Endothelial cell of umbilical vein (primary cell): ENCODE measurements at regions not wholly inside any gene's neighbourhood (a gene's known extent, or its start where the extent isn't known, plus 50 kb on each side); places are given as distances from the start of the nearest gene placed in this dataset.

Experiments used
- BruUV-seq: library from RNA; stranded (reverse); fragments of 400-500 nt; replicated peaks from 2 replicates; lab custom pipeline; 2021; lab: Mats Ljungman, UMichigan
- CTCF ChIA-PET: fragments of 300-600, 350-600 bp; sonication (Branson Sonifier 250); formaldehyde crosslinking; loops from one replicate; lab custom pipeline; 2021; ENCODE audit warnings: antibody characterized with exemption, inconsistent platforms; lab: Charles Lee
- POLR2A ChIA-PET: fragments of 300-600, 350-600 bp; sonication (Branson Sonifier 250); formaldehyde crosslinking; loops from one replicate; lab custom pipeline; 2021; ENCODE audit warnings: antibody characterized with exemption, inconsistent platforms; lab: Charles Lee
- DNase-seq: peaks from one replicate; pipeline ENCODE4 v3.0.0-alpha.2; 2011; ENCODE audit warnings: low read depth, low spot score
- FAIRE-seq: peaks from 2 replicates; lab custom pipeline; 2011; peaks lifted over from hg19 to GRCh38; lab: Jason Lieb, UNC
- H2AFZ ChIP-seq: 2 replicates; pipeline ENCODE4 v1.6.0; 2012; ENCODE audit warnings: low read depth, low read length, control low read depth, inconsistent platforms
- H3K27ac ChIP-seq: 2 replicates; pipeline ENCODE4 v1.5.1; 2011; ENCODE audit warnings: low read depth, mild to moderate bottlenecking, control low read depth, low read length, moderate library complexity; ENCODE audit not compliant: insufficient read depth
- H3K27me3 ChIP-seq, 2 experiments: 2 replicates each; pipeline versions ENCODE4 v1.6.0 to v1.6.1; 2011; ENCODE audit warnings: low read length in 2 of 2, mixed read lengths in 1 of 2; ENCODE audit not compliant: control insufficient read depth in 2 of 2, insufficient read depth in 2 of 2
- H3K36me3 ChIP-seq, 2 experiments: 2 replicates in 1 of 2; 3 replicates in 1 of 2; pipeline ENCODE4 v1.5.1; 2011; ENCODE audit warnings: low read length in 2 of 2, mild to moderate bottlenecking in 1 of 2, moderate library complexity in 1 of 2; ENCODE audit not compliant: control insufficient read depth in 2 of 2, insufficient read depth in 2 of 2; ENCODE audit errors: extremely low read depth in 1 of 2
- H3K4me1 ChIP-seq: 3 replicates; pipeline ENCODE4 v1.5.1; 2011; ENCODE audit warnings: mild to moderate bottlenecking, low read length; ENCODE audit not compliant: control insufficient read depth, insufficient read depth; ENCODE audit errors: extremely low read depth
- H3K4me2 ChIP-seq: 2 replicates; pipeline ENCODE4 v1.6.1; 2011; ENCODE audit warnings: low read length, control low read depth, mixed read lengths; ENCODE audit not compliant: insufficient read depth
- H3K4me3 ChIP-seq, 3 experiments: fragments of 200-600 bp in 1 of 3; sonication (generic), shearing (Covaris generic) in 1 of 3; replicated peaks in 1 of 3; 2 replicates each; pipeline ENCODE4 v1.5.1; 2011 to 2016; ENCODE audit warnings: control low read depth in 3 of 3, low read length in 3 of 3, mild to moderate bottlenecking in 2 of 3, inconsistent platforms in 1 of 3, low read depth in 1 of 3, moderate library complexity in 1 of 3; ENCODE audit not compliant: insufficient read depth in 1 of 3
- H3K79me2 ChIP-seq: 2 replicates; pipeline ENCODE4 v1.6.0; 2012; ENCODE audit warnings: low read length, inconsistent platforms; ENCODE audit not compliant: control insufficient read depth, insufficient read depth
- H3K9ac ChIP-seq: replicated peaks from 2 replicates; pipeline ENCODE3; 2011; ENCODE audit warnings: low read length, control low read depth; ENCODE audit not compliant: insufficient read depth; ENCODE audit errors: extremely low read depth
- H3K9me1 ChIP-seq: replicated peaks from 3 replicates; pipeline ENCODE4 v1.6.0; 2011; ENCODE audit warnings: mild to moderate bottlenecking, low read length; ENCODE audit not compliant: control insufficient read depth, insufficient read depth; ENCODE audit errors: extremely low read depth
- H3K9me3 ChIP-seq: replicated peaks from 2 replicates; pipeline ENCODE4 v1.5.1; 2012; ENCODE audit warnings: low read length, inconsistent platforms; ENCODE audit not compliant: control insufficient read depth, insufficient read depth
- H4K20me1 ChIP-seq: replicated peaks from 2 replicates; pipeline ENCODE3; 2011; ENCODE audit warnings: mild to moderate bottlenecking, low read length; ENCODE audit not compliant: control insufficient read depth, insufficient read depth; ENCODE audit errors: extremely low read depth
- EZH2 ChIP-seq: IDR thresholded peaks from 2 replicates; pipeline ENCODE4 v1.6.1; 2012; ENCODE audit warnings: borderline replicate concordance, low read depth, mild to moderate bottlenecking, moderate library complexity, low read length, inconsistent platforms; ENCODE audit not compliant: severe bottlenecking
- FOS ChIP-seq: IDR thresholded peaks from 2 replicates; pipeline ENCODE4 v1.6.1; 2011; ENCODE audit warnings: mild to moderate bottlenecking, low read length, moderate library complexity, borderline replicate concordance; ENCODE audit not compliant: insufficient read depth
- GATA2 ChIP-seq: IDR thresholded peaks from 2 replicates; pipeline ENCODE4 v1.7.0; 2011; ENCODE audit warnings: low read depth, mild to moderate bottlenecking, moderate library complexity, mixed read lengths, low read length; ENCODE audit not compliant: insufficient read length, insufficient read depth
- JUN ChIP-seq: IDR thresholded peaks from 2 replicates; pipeline ENCODE4 v1.6.1; 2011; ENCODE audit warnings: borderline replicate concordance, low read depth; ENCODE audit not compliant: insufficient read length, insufficient read depth
- MYC ChIP-seq: IDR thresholded peaks from one replicate; pipeline ENCODE4 v1.6.1; 2011; ENCODE audit warnings: mild to moderate bottlenecking, low read depth, low read length
- POLR2A ChIP-seq: IDR thresholded peaks from 2 replicates; pipeline ENCODE4 v1.6.1; 2012; ENCODE audit warnings: low read depth, mild to moderate bottlenecking, control low read depth, low read length
- POLR2AphosphoS5 ChIP-seq: IDR thresholded peaks from 2 replicates; pipeline ENCODE4 v1.6.1; 2012; ENCODE audit warnings: low read depth, mild to moderate bottlenecking, control low read depth, low read length, moderate library complexity; ENCODE audit not compliant: insufficient read depth
- dilution Hi-C: fragments of 300-500 bp; cut with MboI; formaldehyde crosslinking; loops from one replicate; pipeline ENCODE4 v1.15.0; 2019; ENCODE audit warnings: low sequenced_read_pairs; ENCODE audit not compliant: extremely low pct_ligation_motif_present
- intact Hi-C: fragments of 100-400 bp; cut with micrococcal nuclease; formaldehyde crosslinking; loops from one replicate; pipeline ENCODE4 v1.10.0; 2022
- TF ChIP-seq, protein P1 (sequence below): IDR thresholded peaks from 2 replicates; pipeline ENCODE4 v1.6.1; 2011; ENCODE audit not compliant: insufficient read depth, insufficient read length
- TF ChIP-seq, protein P2 (sequence below), 2 donors: IDR thresholded peaks; 1 replicate in 1 of 2; 2 replicates in 1 of 2; pipeline ENCODE4 v1.5.1; 2011; ENCODE audit warnings: low read length in 2 of 2, mild to moderate bottlenecking in 2 of 2, moderate library complexity in 2 of 2, control low read depth in 1 of 2, inconsistent platforms in 1 of 2, low read depth in 1 of 2; ENCODE audit not compliant: insufficient read depth in 1 of 2; ENCODE audit errors: extremely low read depth in 1 of 2

DNA sequence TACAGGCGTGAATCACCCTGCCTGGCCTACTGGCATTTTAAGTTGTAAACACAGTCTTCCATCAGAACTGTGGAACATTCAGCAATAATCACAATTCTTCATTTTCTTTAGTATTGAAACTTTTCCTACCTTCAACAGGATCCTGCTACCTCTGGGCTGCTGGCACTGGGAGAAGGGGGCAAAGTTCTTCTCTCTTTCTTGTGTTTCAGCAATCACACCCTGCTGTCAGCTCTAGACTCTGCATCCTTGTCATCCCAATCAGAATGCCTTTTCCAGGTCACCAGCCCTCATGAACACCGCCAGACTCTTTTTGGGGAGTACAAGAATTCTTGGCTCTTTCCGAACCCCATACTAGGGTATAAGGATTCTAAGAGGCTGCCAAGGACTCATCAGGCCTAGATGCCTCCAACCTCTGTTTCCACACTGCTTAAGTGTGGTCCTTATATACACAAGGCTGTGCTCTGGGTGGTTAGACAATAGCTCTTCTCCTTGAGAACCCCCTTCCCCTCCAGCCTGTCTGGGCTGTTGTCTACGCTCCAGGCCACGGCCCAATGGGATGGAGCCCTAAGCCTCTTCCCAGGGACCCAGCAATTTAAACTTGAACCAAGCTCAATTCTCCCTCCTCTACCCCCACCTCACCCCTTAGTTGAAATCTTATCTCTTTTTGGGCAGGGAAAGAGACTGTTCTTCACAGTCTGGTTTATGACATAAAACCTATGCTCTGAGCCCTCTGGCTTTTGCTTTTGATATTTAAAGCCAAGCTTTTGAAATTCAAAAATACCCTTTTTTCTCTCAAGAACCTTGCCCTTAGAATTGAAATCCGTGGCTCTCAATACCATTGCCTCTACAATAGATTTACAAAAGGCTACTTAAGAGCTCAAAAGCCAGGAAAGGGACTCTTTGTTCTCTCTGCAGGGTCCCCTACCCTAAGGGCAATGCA, 327.4 kb downstream of the BUD13 start:
- ChIA-PET POLR2A (no interaction called here), CTCF (interaction anchor here (0.8 to 1.2 kb wide), 3 partner anchors 7 to 196 kb away, joined by 3 to 4 read pairs (median 3); no protein-coding TSS in a partner anchor)
- BruUV-seq = no TSS peak
- no peaks in the 10 kb centered on the region for H4K20me1 ChIP-seq
- no peaks in the 10 kb centered on the region for H3K9me3 ChIP-seq
- no peak overlapping the region for H3K9ac ChIP-seq
- no peaks in the 10 kb centered on the region for H3K9me1 ChIP-seq
- no peak overlapping the region for H3K4me2 ChIP-seq
- no peaks in the 10 kb centered on the region for H3K79me2 ChIP-seq
- peaks cover 2 to 3% of the 10 kb centered on the region in 2 experiments for H3K27me3 ChIP-seq
- FAIRE-seq = no peak
- no peak overlapping the region for H2AFZ ChIP-seq
- intact Hi-C loops (no loop called here), dilution Hi-C loops (no loop called here)
- TF ChIP-seq EZH2 = no peak
- TF ChIP-seq FOS = no peak
- TF ChIP-seq, protein P1, sequence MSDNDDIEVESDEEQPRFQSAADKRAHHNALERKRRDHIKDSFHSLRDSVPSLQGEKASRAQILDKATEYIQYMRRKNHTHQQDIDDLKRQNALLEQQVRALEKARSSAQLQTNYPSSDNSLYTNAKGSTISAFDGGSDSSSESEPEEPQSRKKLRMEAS = no peak
- TF ChIP-seq POLR2A = no peak
- TF ChIP-seq GATA2 = no peak
- TF ChIP-seq POLR2AphosphoS5 = no peak
- TF ChIP-seq MYC = no peak
- TF ChIP-seq, protein P2, sequence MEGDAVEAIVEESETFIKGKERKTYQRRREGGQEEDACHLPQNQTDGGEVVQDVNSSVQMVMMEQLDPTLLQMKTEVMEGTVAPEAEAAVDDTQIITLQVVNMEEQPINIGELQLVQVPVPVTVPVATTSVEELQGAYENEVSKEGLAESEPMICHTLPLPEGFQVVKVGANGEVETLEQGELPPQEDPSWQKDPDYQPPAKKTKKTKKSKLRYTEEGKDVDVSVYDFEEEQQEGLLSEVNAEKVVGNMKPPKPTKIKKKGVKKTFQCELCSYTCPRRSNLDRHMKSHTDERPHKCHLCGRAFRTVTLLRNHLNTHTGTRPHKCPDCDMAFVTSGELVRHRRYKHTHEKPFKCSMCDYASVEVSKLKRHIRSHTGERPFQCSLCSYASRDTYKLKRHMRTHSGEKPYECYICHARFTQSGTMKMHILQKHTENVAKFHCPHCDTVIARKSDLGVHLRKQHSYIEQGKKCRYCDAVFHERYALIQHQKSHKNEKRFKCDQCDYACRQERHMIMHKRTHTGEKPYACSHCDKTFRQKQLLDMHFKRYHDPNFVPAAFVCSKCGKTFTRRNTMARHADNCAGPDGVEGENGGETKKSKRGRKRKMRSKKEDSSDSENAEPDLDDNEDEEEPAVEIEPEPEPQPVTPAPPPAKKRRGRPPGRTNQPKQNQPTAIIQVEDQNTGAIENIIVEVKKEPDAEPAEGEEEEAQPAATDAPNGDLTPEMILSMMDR (IDR thresholded peaks at IDR 0.05; ENCODE audit: extremely low read depth in 1 of 2, insufficient read depth in 1 of 2, low read depth in 1 of 2, low read length in 2 of 2) = no peak
- TF ChIP-seq JUN = no peak
- H3K36me3 ChIP-seq = no peaks in the 10 kb centered on the region
- no peak overlapping the region for H3K27ac ChIP-seq
- H3K4me1 ChIP-seq = no peaks in the 10 kb centered on the region
- DNase-seq = no peak
- H3K4me3 ChIP-seq = no peak overlapping the region
